ENCODE measurements at regions not wholly inside any gene's neighbourhood (a gene's known extent, or its start where the extent isn't known, plus 50 kb on each side); places are given as distances from the start of the nearest gene placed in this dataset.

DNA sequence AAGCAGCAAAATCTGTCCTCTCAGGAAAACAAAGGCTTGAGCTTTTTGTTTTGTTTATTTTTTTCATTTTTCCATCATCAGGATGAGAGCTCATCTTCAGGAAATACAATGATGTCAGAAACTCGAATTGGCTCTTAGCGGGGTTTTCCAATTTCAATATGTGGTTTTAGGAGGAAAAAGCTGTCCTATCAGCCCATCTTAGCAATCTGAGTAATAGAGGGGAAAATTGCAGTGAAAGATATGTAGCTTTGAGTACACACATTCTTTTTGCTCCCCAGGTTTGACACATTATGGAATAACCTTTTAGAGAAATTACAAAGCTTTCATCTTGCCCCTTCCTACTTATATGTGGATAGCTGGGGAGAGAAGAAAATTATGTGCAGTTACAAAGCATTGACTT lies 113.6 kb upstream of the MYO3A start:
- TF ChIP-seq, protein P1, sequence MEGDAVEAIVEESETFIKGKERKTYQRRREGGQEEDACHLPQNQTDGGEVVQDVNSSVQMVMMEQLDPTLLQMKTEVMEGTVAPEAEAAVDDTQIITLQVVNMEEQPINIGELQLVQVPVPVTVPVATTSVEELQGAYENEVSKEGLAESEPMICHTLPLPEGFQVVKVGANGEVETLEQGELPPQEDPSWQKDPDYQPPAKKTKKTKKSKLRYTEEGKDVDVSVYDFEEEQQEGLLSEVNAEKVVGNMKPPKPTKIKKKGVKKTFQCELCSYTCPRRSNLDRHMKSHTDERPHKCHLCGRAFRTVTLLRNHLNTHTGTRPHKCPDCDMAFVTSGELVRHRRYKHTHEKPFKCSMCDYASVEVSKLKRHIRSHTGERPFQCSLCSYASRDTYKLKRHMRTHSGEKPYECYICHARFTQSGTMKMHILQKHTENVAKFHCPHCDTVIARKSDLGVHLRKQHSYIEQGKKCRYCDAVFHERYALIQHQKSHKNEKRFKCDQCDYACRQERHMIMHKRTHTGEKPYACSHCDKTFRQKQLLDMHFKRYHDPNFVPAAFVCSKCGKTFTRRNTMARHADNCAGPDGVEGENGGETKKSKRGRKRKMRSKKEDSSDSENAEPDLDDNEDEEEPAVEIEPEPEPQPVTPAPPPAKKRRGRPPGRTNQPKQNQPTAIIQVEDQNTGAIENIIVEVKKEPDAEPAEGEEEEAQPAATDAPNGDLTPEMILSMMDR (IDR thresholded peaks at IDR 0.05) = no peak
- no peak for TF ChIP-seq POLR2A (IDR thresholded peaks at IDR 0.05)
